Caco-2 (cell line): ENCODE measurements at regions not wholly inside any gene's neighbourhood (a gene's known extent, or its start where the extent isn't known, plus 50 kb on each side); places are given as distances from the start of the nearest gene placed in this dataset.

Experiments
- BruUV-seq: library from RNA; stranded (reverse); fragments of 400-500 nt; replicated peaks from 2 replicates; lab custom pipeline; 2021; lab: Mats Ljungman, UMichigan
- CTCF ChIA-PET: fragments of 300-600 bp; sonication (Branson Sonifier 250); formaldehyde crosslinking; loops from one replicate; lab custom pipeline; 2022; ENCODE audit warnings: antibody characterized with exemption; lab: Charles Lee
- POLR2A ChIA-PET: fragments of 300-600 bp; sonication (Branson Sonifier 250); formaldehyde crosslinking; loops from one replicate; lab custom pipeline; 2022; ENCODE audit warnings: antibody characterized with exemption; lab: Charles Lee
- DNase-seq, 2 experiments: peaks; one replicate each; pipeline versions ENCODE4 v3.0.0 to v3.0.0-alpha.2; 2020 to 2022
- H3K27me3 ChIP-seq: replicated peaks from 2 replicates; pipeline ENCODE4 v1.6.0; 2011; ENCODE audit warnings: low read length; ENCODE audit not compliant: control insufficient read depth, insufficient read depth
- H3K36me3 ChIP-seq: 2 replicates; pipeline ENCODE4 v1.5.1; 2011; ENCODE audit warnings: low read length; ENCODE audit not compliant: control insufficient read depth, insufficient read depth
- H3K4me1 ChIP-seq: fragments of 250-450 bp; sonication (Bioruptor Pico); 2 replicates; pipeline ENCODE4 v1.5.1; 2020; ENCODE audit warnings: mild to moderate bottlenecking
- H3K4me3 ChIP-seq: 2 replicates; pipeline ENCODE4 v1.5.1; 2011; ENCODE audit warnings: low read depth, mild to moderate bottlenecking, control low read depth, low read length
- H3K9me3 ChIP-seq: fragments of 250-450 bp; sonication (Bioruptor Pico); 2 replicates; pipeline ENCODE4 v1.5.1; 2020; ENCODE audit warnings: mild to moderate bottlenecking, moderate library complexity
- H3K27ac Mint-ChIP-seq: one replicate; pipeline ENCODE4 v1.8.0; 2022; ENCODE audit warnings: mixed read lengths; ENCODE audit not compliant: unreplicated experiment
- H3K27me3 Mint-ChIP-seq: one replicate; pipeline ENCODE4 v1.8.0; 2022; ENCODE audit warnings: mixed read lengths; ENCODE audit not compliant: insufficient read depth, unreplicated experiment
- H3K36me3 Mint-ChIP-seq: one replicate; pipeline ENCODE4 v1.8.0; 2022; ENCODE audit warnings: mild to moderate bottlenecking, mixed read lengths; ENCODE audit not compliant: insufficient read depth, unreplicated experiment
- H3K4me1 Mint-ChIP-seq: one replicate; pipeline ENCODE4 v1.8.0; 2022; ENCODE audit warnings: low read depth, mixed read lengths; ENCODE audit not compliant: unreplicated experiment
- H3K4me3 Mint-ChIP-seq: one replicate; pipeline ENCODE4 v1.8.0; 2022; ENCODE audit warnings: mild to moderate bottlenecking, moderate library complexity, mixed read lengths; ENCODE audit not compliant: unreplicated experiment
- H3K9me3 Mint-ChIP-seq: one replicate; pipeline ENCODE4 v1.8.0; 2022; ENCODE audit warnings: mixed read lengths; ENCODE audit not compliant: unreplicated experiment
- CTCF ChIP-seq, 2 experiments: fragments of 200-600 bp in 1 of 2; IDR thresholded peaks; 1 replicate in 1 of 2; 2 replicates in 1 of 2; pipeline versions ENCODE4 v1.5.1 to v1.8.0; 2011 to 2022; ENCODE audit warnings: antibody characterized with exemption in 1 of 2, control low read depth in 1 of 2, inconsistent platforms in 1 of 2, low read depth in 1 of 2, low read length in 1 of 2, mild to moderate bottlenecking in 1 of 2, moderate library complexity in 1 of 2; ENCODE audit not compliant: insufficient read depth in 1 of 2, severe bottlenecking in 1 of 2, unreplicated experiment in 1 of 2
- intact Hi-C: fragments of 100-400 bp; cut with micrococcal nuclease; formaldehyde crosslinking; loops from one replicate; pipeline ENCODE4 v1.10.0; 2022; ENCODE audit not compliant: unreplicated experiment

- ChIA-PET POLR2A (no interaction called here), CTCF (no interaction called here)
- no peaks in the 10 kb centered on the region for H3K4me1 ChIP-seq
- TF ChIP-seq CTCF (IDR thresholded peaks at IDR 0.05; ENCODE audit: insufficient read depth in 1 of 2, low read depth in 1 of 2, low read length in 1 of 2, severe bottlenecking in 1 of 2, unreplicated experiment in 1 of 2) = no peak
- no peaks in the 10 kb centered on the region for H3K36me3 Mint-ChIP-seq
- H3K9me3 ChIP-seq = no peaks in the 10 kb centered on the region
- BruUV-seq = no TSS peak
- DNase-seq = no peak
- no peaks in the 10 kb centered on the region for H3K27me3 ChIP-seq
- H3K4me3 Mint-ChIP-seq = no peak overlapping the region
- no peaks in the 10 kb centered on the region for H3K4me1 Mint-ChIP-seq
- intact Hi-C loops = no loop called here
- H3K9me3 Mint-ChIP-seq = no peaks in the 10 kb centered on the region
- H3K27ac Mint-ChIP-seq = no peak overlapping the region
- H3K36me3 ChIP-seq = no peaks in the 10 kb centered on the region
- H3K4me3 ChIP-seq = no peak overlapping the region
- peaks cover 13% of the 10 kb centered on the region for H3K27me3 Mint-ChIP-seq
These were observed 135.1 kb upstream of the PTGFR start for GRCh38 chr1:78355656-78356055.

DNA sequence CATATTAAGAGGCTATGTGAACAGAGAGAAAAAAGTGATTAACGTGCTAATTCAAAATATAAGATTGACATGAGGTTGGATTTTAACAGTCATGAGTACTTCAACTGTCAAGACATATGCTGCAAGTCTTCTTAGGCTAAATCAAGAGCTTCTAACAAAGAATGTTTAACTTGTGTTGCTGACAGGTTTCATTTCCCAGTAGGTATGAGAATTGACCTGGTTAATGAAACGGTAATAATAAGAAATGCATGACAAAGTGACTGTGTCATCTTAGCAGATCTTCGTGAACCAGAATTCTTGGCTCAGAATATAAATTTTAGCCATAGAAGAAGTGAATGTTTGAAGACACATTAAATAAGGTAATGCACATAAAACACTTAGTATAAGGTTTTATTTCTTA lies 132.6 kb upstream of the PTGFR start:
- Histone ChIP-seq H3K9me3 (no peaks in the 10 kb centered on the region), H3K36me3 (no peaks in the 10 kb centered on the region), H3K27me3 (no peaks in the 10 kb centered on the region), H3K4me3 (no peak overlapping the region), H3K4me1 (no peaks in the 10 kb centered on the region)
- H3K4me3 Mint-ChIP-seq = no peak overlapping the region
- intact Hi-C loops = no loop called here
- no peaks in the 10 kb centered on the region for H3K36me3 Mint-ChIP-seq
- BruUV-seq = no TSS peak
- H3K27ac Mint-ChIP-seq = no peak overlapping the region
- no peaks in the 10 kb centered on the region for H3K4me1 Mint-ChIP-seq
- POLR2A ChIA-PET = no interaction called here
- H3K27me3 Mint-ChIP-seq = peaks cover 9% of the 10 kb centered on the region
- CTCF ChIA-PET = interaction anchor here (0.5 kb wide), 1 partner anchor 68 kb away, joined by 3 read pairs; no protein-coding TSS in a partner anchor
- no peak for DNase-seq
- no peaks in the 10 kb centered on the region for H3K9me3 Mint-ChIP-seq
- TF ChIP-seq CTCF (IDR thresholded peaks at IDR 0.05; ENCODE audit: insufficient read depth in 1 of 2, low read depth in 1 of 2, low read length in 1 of 2, severe bottlenecking in 1 of 2, unreplicated experiment in 1 of 2) = no peak

DNA sequence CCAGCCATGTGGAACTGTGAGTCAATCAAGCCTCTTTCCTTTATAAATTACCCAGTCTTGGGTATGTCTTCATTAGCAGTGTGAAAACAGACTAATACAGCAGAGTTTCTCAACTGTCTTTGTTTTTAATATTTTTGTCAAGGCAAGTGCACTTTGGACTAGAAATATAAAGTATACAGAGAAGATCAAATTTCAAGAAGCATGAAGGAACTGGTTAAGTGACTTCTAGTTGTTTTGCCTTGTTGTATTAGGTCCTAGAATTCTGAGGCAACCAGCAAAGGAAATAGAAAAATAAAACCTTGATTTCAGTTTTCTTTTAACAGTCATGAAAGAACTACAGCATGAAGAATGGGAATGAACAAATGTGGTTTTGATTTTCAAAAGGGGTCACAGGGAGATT lies 131.1 kb upstream of the PTGFR start:
- POLR2A ChIA-PET = no interaction called here
- no TSS peak for BruUV-seq
- H3K4me3 ChIP-seq = no peak overlapping the region

More for the DNA sequence above, 131.1 kb upstream of the PTGFR start:
- CTCF ChIA-PET = no interaction called here
- no peaks in the 10 kb centered on the region for H3K9me3 ChIP-seq
- no peaks in the 10 kb centered on the region for H3K36me3 ChIP-seq
- DNase-seq = no peak
- Mint-ChIP-seq H3K27ac (no peak overlapping the region), H3K9me3 (no peaks in the 10 kb centered on the region), H3K27me3 (peaks cover 9% of the 10 kb centered on the region), H3K4me1 (no peaks in the 10 kb centered on the region), H3K4me3 (no peak overlapping the region), H3K36me3 (no peaks in the 10 kb centered on the region)
- TF ChIP-seq CTCF (IDR thresholded peaks at IDR 0.05; ENCODE audit: insufficient read depth in 1 of 2, low read depth in 1 of 2, low read length in 1 of 2, severe bottlenecking in 1 of 2, unreplicated experiment in 1 of 2) = no peak
- no peaks in the 10 kb centered on the region for H3K27me3 ChIP-seq
- H3K4me1 ChIP-seq = no peaks in the 10 kb centered on the region
- intact Hi-C loops = no loop called here
